ENCODE measurements at regions not wholly inside any gene's neighbourhood (a gene's known extent, or its start where the extent isn't known, plus 50 kb on each side); places are given as distances from the start of the nearest gene placed in this dataset.
"Not testable (repeated sequence)": the region's sequence is repeated elsewhere in the genome, so short reads cannot be mapped to it uniquely, and the experiment has no call there.

GRCh38 chrX:45447331-45447730 lies 246.7 kb upstream of the DIPK2B start:
- DNase-seq = no peak

- no peak for DNase-seq
Measured at GRCh38 chrX:45445745-45446412, 245.2 kb upstream of the DIPK2B start.

GRCh38 chrX:45437186-45437585 lies 236.5 kb upstream of the DIPK2B start:
- DNase-seq = no peak

DNA sequence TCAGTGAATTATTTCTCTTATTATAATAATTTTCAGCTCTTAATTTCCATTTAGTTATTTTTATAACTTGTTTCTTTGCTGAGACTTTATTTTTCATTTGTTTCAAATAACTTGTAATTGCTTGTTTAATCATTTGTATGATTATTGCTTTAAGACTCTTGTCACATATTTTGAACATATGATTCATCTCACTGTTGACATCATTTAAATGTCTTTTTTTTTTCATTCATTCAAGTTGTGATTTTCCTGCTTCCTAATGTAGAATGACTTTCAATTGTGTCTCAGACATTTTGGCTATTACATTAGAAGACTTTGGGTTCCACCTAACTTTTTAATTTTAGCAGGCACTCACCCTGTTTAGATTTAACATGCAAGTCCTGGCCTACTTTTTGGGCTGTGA lies 234.8 kb upstream of the DIPK2B start:
- DNase-seq = no peak

DNA sequence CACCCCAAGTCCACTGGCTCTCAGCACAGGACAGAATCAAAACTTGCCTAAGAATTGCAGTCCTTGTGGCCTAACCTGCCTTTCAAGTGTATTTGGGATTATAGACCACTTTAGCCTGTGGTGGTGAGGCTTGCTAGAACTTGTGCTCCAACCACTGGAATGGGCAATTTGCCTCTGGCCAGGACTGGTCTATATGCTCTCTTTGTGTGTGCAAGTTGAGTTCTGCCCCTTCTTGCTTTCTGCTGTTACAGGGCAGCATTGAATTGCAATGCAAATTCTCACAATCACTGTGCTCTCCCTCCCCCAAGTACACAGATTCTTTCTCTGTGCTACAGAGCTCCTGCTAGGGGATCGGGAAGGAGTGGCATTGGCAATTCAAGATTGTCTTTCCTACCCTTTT lies 233.6 kb upstream of the DIPK2B start:
- DNase-seq = no peak

DNA sequence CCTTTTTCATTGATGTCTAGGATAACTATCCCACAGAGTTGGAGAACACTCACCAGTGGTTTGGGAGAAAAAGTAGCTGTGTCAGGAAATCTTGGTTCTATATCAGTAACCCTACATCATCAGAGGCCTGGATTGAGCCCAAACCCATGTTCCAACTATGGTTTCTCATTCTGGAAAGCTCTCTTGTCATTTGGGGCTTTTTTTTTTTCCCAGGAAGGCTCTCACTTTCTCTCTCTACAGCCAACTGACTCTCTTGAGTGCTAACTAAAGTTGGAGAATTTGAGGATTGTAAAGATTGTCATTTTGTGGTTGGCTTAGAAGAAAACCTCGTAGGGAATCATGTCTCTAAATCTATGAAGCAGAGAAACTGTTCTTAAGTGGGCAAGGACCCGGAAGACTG lies 228.2 kb upstream of the DIPK2B start:
- DNase-seq = no peak

DNA sequence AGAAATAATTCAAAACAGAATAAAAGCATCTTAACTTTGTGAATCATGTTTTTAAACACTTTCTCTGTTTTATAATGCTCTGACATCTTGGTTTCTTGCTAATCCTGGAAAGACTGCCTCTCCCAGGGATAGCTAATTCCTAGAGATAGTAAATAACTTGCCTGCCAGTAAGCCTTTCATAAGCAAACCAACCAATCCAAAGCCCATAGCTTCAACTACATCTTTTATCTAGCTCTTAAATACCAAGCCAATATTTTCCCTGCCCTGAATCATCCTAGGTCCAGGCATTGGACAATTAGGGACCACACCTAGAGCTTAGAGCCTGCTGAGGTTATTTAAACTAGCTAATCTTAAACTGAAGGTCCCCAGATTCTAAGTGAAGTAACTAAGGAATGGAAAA lies 223.7 kb upstream of the DIPK2B start:
- no peak for DNase-seq

GRCh38 chrX:45422216-45422925 lies 221.7 kb upstream of the DIPK2B start:
- DNase-seq = no peak

DNA sequence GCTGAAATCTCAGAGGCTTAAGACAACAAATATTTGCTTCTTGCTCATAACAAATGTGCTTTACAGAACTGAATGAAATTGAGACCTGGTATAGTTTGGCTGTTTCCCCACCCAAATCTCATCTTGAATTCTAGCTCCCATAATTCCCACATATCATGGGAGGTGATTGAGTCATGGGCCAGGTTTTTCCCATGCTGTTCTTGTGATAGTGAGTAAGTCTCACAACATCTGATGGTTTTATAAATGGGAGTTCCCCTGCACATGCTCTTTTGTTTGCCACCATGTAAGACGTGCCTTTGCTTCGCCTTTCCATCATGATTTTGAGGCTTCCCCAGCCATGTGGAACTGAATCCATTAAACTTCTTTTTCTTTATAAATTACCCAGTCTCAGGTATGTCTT lies 221.1 kb upstream of the DIPK2B start:
- DNase-seq = no peak

- no peak for DNase-seq
Measured at GRCh38 chrX:45404206-45404605, 203.5 kb upstream of the DIPK2B start.

DNA sequence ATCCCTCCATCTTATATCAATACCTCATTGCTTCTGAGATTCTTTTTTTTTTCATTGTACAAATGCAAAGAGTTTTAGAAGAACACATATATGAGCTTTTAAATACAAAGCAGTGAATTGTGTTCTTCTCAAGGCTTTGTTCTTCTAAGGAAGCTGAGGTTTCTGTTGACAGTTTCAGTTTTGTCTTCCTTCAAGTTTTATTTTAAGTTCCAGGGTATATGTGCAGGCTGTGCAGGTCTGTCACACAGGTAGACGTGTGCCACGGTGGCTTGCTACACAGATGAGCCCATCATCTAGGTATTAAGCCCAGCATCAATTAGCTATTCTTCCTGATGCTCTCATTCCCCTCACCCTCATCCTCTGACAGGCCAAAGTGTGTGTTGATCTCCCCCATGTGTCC lies 201.2 kb upstream of the DIPK2B start:
- DNase-seq = no peak

GRCh38 chrX:45400951-45401725 lies 200.5 kb upstream of the DIPK2B start:
- not testable (repeated sequence) for DNase-seq

GRCh38 chrX:45400027-45400779 lies 199.5 kb upstream of the DIPK2B start:
- no peak for DNase-seq

GRCh38 chrX:45385757-45386156 lies 185.1 kb upstream of the DIPK2B start:
- no peak for DNase-seq

DNA sequence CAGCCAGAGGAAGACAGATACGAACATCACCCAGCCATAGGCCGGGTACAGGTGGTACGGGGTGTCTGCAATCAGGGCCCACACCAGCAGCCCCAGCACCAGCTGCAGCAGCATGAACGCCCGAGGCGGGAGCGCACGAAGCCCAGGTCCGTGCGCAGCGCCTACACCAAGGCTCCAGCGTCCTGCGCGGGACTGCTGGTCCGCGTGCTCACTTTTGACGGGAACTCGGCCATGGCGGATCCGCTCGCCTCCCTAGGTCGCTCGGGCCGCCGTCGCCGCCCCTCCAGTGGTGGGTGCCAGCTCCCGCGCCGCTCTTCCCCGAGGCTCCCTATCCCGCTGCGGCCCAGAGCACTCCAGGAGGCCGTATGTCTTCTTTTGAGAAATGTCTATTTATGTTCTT lies 181.2 kb upstream of the DIPK2B start:
- DNase-seq = no peak

GRCh38 chrX:45381366-45381765 lies 180.7 kb upstream of the DIPK2B start:
- no peak for DNase-seq

DNA sequence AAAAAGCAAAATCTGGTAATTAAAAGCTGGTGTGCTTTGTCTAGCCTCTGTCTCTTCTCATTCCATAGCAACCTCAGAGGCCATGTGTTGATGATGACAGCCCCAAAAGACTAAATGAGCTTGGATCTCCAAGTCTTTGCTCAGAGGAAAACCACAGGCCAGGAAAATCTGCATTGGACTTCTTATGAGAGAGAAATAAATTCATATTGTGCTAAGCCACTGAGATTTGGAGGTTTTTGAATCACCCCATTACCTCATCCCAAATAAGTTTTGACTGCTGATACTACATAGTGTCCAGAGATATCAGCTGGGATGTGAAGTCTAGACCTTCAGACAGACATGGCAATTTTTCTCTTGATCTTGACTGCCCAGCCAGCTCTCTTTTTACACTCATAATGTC lies 178.6 kb upstream of the DIPK2B start:
- no peak for DNase-seq

DNA sequence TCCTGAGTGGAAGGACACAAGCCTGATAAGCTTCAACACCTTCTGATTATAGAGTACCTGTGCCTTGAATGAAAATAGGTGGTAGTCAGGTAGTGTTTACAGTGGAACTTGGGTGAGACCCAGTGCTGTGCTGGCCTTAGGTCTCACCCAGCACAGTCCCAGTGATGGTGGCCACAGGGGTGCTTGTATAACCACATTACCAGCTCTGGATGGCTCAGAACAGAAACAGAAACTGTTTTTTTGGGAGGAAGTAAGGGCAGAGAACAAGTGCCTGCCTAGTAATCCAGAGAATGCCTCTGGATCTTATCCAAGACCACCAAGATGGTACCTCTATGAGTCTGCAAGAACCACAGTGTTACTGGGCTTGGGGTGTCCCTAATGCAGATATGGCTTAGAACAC lies 171.5 kb upstream of the DIPK2B start:
- DNase-seq = no peak

DNA sequence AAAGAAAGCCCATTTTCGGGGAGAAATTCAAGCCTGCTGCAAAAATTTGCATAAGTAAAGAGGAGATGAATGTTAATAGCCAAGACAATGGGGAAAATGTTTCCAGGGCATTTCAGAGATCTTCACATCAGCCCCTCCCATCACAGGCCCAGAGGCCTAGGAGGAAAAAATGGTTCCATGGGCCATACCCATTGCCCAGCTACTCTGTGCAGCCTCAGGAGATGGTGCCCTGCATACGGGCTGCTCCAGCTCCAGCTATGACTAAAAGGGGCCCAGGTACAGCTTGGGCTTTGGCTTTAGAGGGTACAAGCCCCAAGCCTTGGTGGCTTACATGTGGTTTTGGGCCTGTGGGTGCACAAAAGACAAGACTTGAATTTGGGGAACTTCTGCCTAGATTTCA lies 168.0 kb upstream of the DIPK2B start:
- DNase-seq = no peak

DNA sequence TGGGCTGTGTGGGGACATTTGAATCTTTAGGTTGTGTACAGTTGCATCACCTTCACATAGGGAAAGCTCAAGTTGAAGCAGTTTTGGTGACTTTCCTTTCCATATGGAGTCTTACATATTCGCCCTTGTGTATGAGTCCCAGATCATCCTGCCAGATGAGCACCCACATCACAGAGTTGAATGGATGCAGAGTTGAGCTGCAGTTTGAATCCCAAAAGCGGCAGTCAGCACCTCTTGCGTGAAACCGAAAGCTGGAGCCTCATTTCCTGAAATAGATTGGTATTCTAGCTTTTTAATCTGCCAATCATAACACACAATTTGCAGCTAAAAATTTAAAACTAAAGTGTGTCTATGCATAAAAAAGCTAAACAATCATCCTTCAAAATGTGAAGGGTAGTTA lies 162.9 kb upstream of the DIPK2B start:
- no peak for DNase-seq

GRCh38 chrX:45360571-45360970 lies 159.9 kb upstream of the DIPK2B start:
- DNase-seq = no peak

DNA sequence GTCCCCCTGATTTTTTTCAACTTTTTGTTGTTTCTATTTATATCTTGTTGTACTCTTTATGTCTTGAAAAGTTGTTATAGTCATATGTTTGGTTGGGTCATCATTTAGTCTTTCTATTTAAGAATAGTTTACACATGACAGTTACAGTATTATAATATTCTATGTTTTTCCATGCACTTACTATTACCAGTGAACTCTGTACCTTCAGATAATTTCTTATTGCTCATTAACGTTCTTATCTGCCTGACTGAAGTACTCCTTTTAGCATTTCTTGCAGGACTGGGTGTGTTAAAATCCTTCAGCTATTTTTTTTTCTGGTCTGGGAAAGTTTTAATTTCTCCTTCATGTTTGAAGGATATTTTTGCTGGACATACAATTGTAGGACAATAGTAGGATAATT lies 157.7 kb upstream of the DIPK2B start:
- DNase-seq = no peak

DNA sequence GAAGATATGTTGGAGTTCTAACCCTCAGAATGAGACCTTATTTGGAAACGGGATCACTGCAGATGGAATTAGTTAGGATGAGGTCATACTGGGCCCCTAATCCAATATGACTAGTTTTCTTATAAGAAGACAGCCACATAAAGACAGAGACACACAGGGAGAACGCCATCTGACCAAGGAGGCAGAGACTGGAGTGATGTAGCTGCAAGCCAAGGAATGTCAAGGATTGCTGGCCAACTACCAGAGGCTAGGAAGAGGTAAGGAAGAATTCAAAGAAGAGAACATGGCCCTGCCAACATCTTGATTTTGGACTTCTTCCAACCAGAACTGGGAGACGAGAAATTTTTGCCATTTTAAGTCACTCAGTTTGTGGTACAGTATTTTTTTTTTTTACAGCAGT lies 152.8 kb upstream of the DIPK2B start:
- no peak for DNase-seq

All from activated CD4-positive, alpha-beta T cell treated with anti-CD3 and anti-CD28 coated beads, Interleukin-2, amount 50 U/mL, for 48 hours (primary cell).